Left ventricle myocardium inferior (tissue), 1 donor: ENCODE measurements at regions not wholly inside any gene's neighbourhood (a gene's known extent, or its start where the extent isn't known, plus 50 kb on each side); places are given as distances from the start of the nearest gene placed in this dataset.

Source experiments
- DNase-seq: peaks from one replicate; pipeline ENCODE4 v3.0.0-alpha.2; 2020
- H3K27ac ChIP-seq: fragments of 200-600 bp; replicated peaks from 2 replicates; pipeline ENCODE4 v1.8.0; 2021
- H3K27me3 ChIP-seq: fragments of 200-600 bp; 2 replicates; pipeline ENCODE4 v1.8.0; 2021; ENCODE audit warnings: low read depth
- H3K36me3 ChIP-seq: fragments of 200-600 bp; 2 replicates; pipeline ENCODE4 v1.8.0; 2021
- H3K4me1 ChIP-seq: fragments of 200-600 bp; 2 replicates; pipeline ENCODE4 v1.8.0; 2021
- H3K4me3 ChIP-seq: fragments of 200-600 bp; 2 replicates; pipeline ENCODE4 v1.8.0; 2021; ENCODE audit warnings: mild to moderate bottlenecking, moderate library complexity
- H3K9me3 ChIP-seq: fragments of 200-600 bp; replicated peaks from 2 replicates; pipeline ENCODE4 v1.8.0; 2021
- CTCF ChIP-seq: fragments of 200-600 bp; IDR thresholded peaks from 2 replicates; pipeline ENCODE4 v1.8.0; 2021; ENCODE audit warnings: antibody characterized with exemption, mild to moderate bottlenecking, borderline replicate concordance
- intact Hi-C: fragments of 100-400 bp; cut with micrococcal nuclease; formaldehyde crosslinking; loops from one replicate; pipeline ENCODE4 v1.11.0; 2022
- donor health status: DM: no; HTN: yes; CAD: no; lungs with severe emphysema.

GRCh38 chr7:33841031-33841430, 64.3 kb upstream of the BMPER start:
- H3K36me3 ChIP-seq = no peaks in the 10 kb centered on the region
- H3K27ac ChIP-seq = no peak overlapping the region
- no peak for DNase-seq
- no peak overlapping the region for H3K4me3 ChIP-seq
- H3K27me3 ChIP-seq = no peaks in the 10 kb centered on the region
- intact Hi-C loops = no loop called here
- peaks cover 6% of the 10 kb centered on the region for H3K9me3 ChIP-seq
- H3K4me1 ChIP-seq = no peaks in the 10 kb centered on the region
- TF ChIP-seq CTCF = no peak

- Histone ChIP-seq H3K4me1 (no peaks in the 10 kb centered on the region), H3K27me3 (no peaks in the 10 kb centered on the region), H3K9me3 (peaks cover 5% of the 10 kb centered on the region), H3K4me3 (no peak overlapping the region), H3K36me3 (no peaks in the 10 kb centered on the region), H3K27ac (no peak overlapping the region)
- no peak for DNase-seq
- intact Hi-C loops = no loop called here
- TF ChIP-seq CTCF = no peak
Observed at GRCh38 chr7:33841705-33842129, 63.6 kb upstream of the BMPER start.

GRCh38 chr7:33842150-33842549, 63.2 kb upstream of the BMPER start:
- no peaks in the 10 kb centered on the region for H3K27me3 ChIP-seq
- no peaks in the 10 kb centered on the region for H3K4me1 ChIP-seq
- no peak for DNase-seq
- TF ChIP-seq CTCF = no peak
- intact Hi-C loops = no loop called here
- no peak overlapping the region for H3K4me3 ChIP-seq
- H3K27ac ChIP-seq = no peak overlapping the region
- no peaks in the 10 kb centered on the region for H3K36me3 ChIP-seq
- H3K9me3 ChIP-seq = peaks cover under 1% of the 10 kb centered on the region

GRCh38 chr7:33845991-33846509, 59.3 kb upstream of the BMPER start:
- no peak for TF ChIP-seq CTCF
- no peaks in the 10 kb centered on the region for H3K9me3 ChIP-seq

GRCh38 chr7:33849004-33849403, 56.3 kb upstream of the BMPER start:
- DNase-seq = no peak
- no peak for TF ChIP-seq CTCF
- peaks cover 22% of the 10 kb centered on the region for H3K27me3 ChIP-seq
- no peaks in the 10 kb centered on the region for H3K36me3 ChIP-seq
- no peak overlapping the region for H3K27ac ChIP-seq
- no peaks in the 10 kb centered on the region for H3K9me3 ChIP-seq
- intact Hi-C loops = no loop called here
- H3K4me1 ChIP-seq = no peaks in the 10 kb centered on the region
- H3K4me3 ChIP-seq = no peak overlapping the region

More at GRCh38 chr7:33845991-33846509, 59.3 kb upstream of the BMPER start:
- Histone ChIP-seq H3K36me3 (no peaks in the 10 kb centered on the region), H3K4me1 (no peaks in the 10 kb centered on the region), H3K4me3 (no peak overlapping the region), H3K27me3 (peaks cover 9% of the 10 kb centered on the region), H3K27ac (no peak overlapping the region)
- intact Hi-C loops = no loop called here
- peak; percentile 16 for DNase-seq
